ENCODE measurements at regions not wholly inside any gene's neighbourhood (a gene's known extent, or its start where the extent isn't known, plus 50 kb on each side); places are given as distances from the start of the nearest gene placed in this dataset.

DNA sequence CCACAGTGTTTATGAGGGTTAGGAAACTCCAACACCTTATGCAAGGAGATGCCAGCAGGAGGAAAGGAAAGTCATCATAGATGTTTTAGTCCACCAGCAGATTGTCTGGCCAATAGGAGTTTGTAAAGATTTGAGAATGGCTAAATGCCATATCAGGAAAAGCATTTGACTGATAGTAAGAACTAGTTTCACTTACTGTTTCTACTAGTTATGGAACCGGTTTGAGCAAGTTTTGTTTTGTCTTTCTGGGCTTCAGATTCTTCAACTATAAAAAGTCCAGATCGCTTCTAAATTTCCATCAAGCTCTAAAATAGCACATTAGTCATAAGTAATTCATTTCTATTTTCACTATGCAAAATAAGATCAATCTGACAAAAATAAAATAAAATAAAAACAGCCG is 254.8 kb upstream of the TMCO5A start:
- TF ChIP-seq, protein P1, sequence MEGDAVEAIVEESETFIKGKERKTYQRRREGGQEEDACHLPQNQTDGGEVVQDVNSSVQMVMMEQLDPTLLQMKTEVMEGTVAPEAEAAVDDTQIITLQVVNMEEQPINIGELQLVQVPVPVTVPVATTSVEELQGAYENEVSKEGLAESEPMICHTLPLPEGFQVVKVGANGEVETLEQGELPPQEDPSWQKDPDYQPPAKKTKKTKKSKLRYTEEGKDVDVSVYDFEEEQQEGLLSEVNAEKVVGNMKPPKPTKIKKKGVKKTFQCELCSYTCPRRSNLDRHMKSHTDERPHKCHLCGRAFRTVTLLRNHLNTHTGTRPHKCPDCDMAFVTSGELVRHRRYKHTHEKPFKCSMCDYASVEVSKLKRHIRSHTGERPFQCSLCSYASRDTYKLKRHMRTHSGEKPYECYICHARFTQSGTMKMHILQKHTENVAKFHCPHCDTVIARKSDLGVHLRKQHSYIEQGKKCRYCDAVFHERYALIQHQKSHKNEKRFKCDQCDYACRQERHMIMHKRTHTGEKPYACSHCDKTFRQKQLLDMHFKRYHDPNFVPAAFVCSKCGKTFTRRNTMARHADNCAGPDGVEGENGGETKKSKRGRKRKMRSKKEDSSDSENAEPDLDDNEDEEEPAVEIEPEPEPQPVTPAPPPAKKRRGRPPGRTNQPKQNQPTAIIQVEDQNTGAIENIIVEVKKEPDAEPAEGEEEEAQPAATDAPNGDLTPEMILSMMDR (IDR thresholded peaks at IDR 0.05; ENCODE audit: low read depth, low read length): no peak
- no peak for TF ChIP-seq POLR2A (IDR thresholded peaks at IDR 0.05; ENCODE audit: extremely low read depth, insufficient read length)

All from NB4 (cell line).